ENCODE measurements at regions not wholly inside any gene's neighbourhood (a gene's known extent, or its start where the extent isn't known, plus 50 kb on each side); places are given as distances from the start of the nearest gene placed in this dataset.

DNA sequence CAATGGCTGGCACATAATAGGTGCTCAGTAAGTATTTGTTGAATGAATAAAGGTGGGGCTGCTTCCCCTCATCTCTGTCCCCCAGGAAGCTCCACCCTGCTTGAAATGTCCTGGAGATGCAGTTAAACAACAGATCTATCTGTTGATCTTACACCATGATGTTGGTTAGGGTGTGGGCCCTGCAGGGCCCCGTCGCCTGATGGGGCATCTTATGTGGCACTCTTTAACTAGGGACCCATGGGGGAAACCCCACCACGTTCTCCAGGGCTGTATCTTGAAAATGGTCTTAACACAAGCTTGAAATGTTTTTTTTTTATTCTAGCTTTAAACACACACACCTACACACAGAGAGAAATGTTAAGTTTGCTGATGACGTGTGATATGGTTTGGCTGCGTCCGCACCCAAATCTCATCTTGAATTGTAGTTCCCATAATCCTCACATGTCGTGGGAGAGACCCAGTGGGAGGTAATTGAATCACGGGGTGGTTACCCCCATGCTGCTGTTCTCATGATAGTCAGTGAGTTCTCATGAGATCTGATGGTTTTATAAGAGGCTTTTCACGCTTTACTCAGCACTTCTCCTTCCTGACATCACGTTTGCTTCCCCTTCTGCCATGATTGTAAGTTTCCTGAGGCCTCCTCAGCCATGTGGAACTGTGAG is 741.7 kb downstream of the VRK1 start:
- Histone ChIP-seq H3K9me3 (ENCODE audit: low read depth) (no peaks in the 10 kb centered on the region), H3F3A (ENCODE audit: insufficient read depth) (no peaks in the 10 kb centered on the region), H3K36me3 (ENCODE audit: low read depth) (no peaks in the 10 kb centered on the region), H3K4me3 (no peak overlapping the region), H2AFZ (no peak overlapping the region), H3K9me2 (ENCODE audit: insufficient read depth) (no peaks in the 10 kb centered on the region), H3K4me2 (ENCODE audit: unreplicated experiment) (no peak overlapping the region), H3K4me1 (ENCODE audit: insufficient read depth) (no peaks in the 10 kb centered on the region), H3K9ac (no peak overlapping the region), H3K79me2 (ENCODE audit: insufficient read depth) (no peaks in the 10 kb centered on the region), H3K27ac (no peak overlapping the region), H3K27me3 (replicated peaks; ENCODE audit: insufficient read depth) (no peaks in the 10 kb centered on the region), H4K20me1 (ENCODE audit: insufficient read depth) (no peaks in the 10 kb centered on the region)
- DNase-seq: no peak
- in situ Hi-C loops (cut with MboI): no loop called here
- TF ChIP-seq EZH2 (IDR thresholded peaks at IDR 0.05; ENCODE audit: insufficient read depth, poor library complexity, severe bottlenecking) (no peak), EZH2phosphoT487 (IDR thresholded peaks at IDR 0.05; ENCODE audit: insufficient read depth, low read depth) (no peak)
- 33 to 44% methylated on average over 10 of the region's 10 CpGs for WGBS, 2 experiments (ENCODE audit: low coverage in 1 of 2, low lambda C conversion rate in 2 of 2, missing lambda C conversion rate in 2 of 2)

GRCh38 chr14:97539411-97539795 is 742.2 kb downstream of the VRK1 start:
- in situ Hi-C loops (cut with MboI): no loop called here
- H3K9me2 ChIP-seq (ENCODE audit: insufficient read depth): no peaks in the 10 kb centered on the region
- 4% methylated on average over 5 of the region's 5 CpGs for WGBS, 2 experiments (ENCODE audit: low coverage in 1 of 2, low lambda C conversion rate in 2 of 2, missing lambda C conversion rate in 2 of 2)
- H4K20me1 ChIP-seq (ENCODE audit: insufficient read depth): no peaks in the 10 kb centered on the region
- H3K9me3 ChIP-seq (ENCODE audit: low read depth): no peaks in the 10 kb centered on the region
- H3K27ac ChIP-seq: no peak overlapping the region
- no peak overlapping the region for H2AFZ ChIP-seq
- H3K4me1 ChIP-seq (ENCODE audit: insufficient read depth): no peaks in the 10 kb centered on the region
- no peaks in the 10 kb centered on the region for H3K36me3 ChIP-seq (ENCODE audit: low read depth)
- no peak for DNase-seq
- H3K4me2 ChIP-seq (ENCODE audit: unreplicated experiment): no peak overlapping the region
- no peak overlapping the region for H3K9ac ChIP-seq
- no peaks in the 10 kb centered on the region for H3F3A ChIP-seq (ENCODE audit: insufficient read depth)
- TF ChIP-seq EZH2 (IDR thresholded peaks at IDR 0.05; ENCODE audit: insufficient read depth, poor library complexity, severe bottlenecking) (no peak), EZH2phosphoT487 (IDR thresholded peaks at IDR 0.05; ENCODE audit: insufficient read depth, low read depth) (no peak)
- no peak overlapping the region for H3K4me3 ChIP-seq
- no peaks in the 10 kb centered on the region for H3K27me3 ChIP-seq (replicated peaks; ENCODE audit: insufficient read depth)
- H3K79me2 ChIP-seq (ENCODE audit: insufficient read depth): no peaks in the 10 kb centered on the region

DNA sequence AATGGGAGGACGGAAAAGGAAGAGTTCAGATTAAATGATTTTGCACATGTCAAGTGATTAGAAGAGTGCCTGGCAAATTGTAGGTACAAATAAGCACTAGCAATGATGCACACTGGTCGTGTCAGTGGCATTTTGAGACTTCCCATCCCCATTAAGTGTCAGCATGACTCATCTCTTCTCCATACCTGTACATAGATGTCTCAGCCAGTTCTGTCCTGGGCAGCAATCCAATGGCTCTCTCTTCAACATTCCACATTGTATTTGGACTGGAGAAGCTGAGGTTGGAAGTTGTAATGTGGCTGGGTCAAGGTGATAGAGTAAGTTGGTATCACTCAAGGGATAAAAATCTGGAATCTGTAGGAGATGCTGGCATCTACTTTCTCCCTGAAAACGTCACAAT is 742.7 kb downstream of the VRK1 start:
- in situ Hi-C loops (cut with MboI): no loop called here
- Histone ChIP-seq H3K9me2 (ENCODE audit: insufficient read depth) (no peaks in the 10 kb centered on the region), H3K9me3 (ENCODE audit: low read depth) (no peaks in the 10 kb centered on the region), H4K20me1 (ENCODE audit: insufficient read depth) (no peaks in the 10 kb centered on the region), H3K9ac (no peak overlapping the region), H2AFZ (no peak overlapping the region), H3K4me3 (no peak overlapping the region), H3F3A (ENCODE audit: insufficient read depth) (no peaks in the 10 kb centered on the region), H3K4me1 (ENCODE audit: insufficient read depth) (no peaks in the 10 kb centered on the region), H3K4me2 (ENCODE audit: unreplicated experiment) (no peak overlapping the region), H3K36me3 (ENCODE audit: low read depth) (no peaks in the 10 kb centered on the region), H3K27ac (no peak overlapping the region), H3K27me3 (replicated peaks; ENCODE audit: insufficient read depth) (no peaks in the 10 kb centered on the region), H3K79me2 (ENCODE audit: insufficient read depth) (no peaks in the 10 kb centered on the region)
- DNase-seq: no peak
- 15 to 17% methylated on average over 3 of the region's 3 CpGs for WGBS, 2 experiments (ENCODE audit: low coverage in 1 of 2, low lambda C conversion rate in 2 of 2, missing lambda C conversion rate in 2 of 2)
- TF ChIP-seq EZH2phosphoT487 (IDR thresholded peaks at IDR 0.05; ENCODE audit: insufficient read depth, low read depth): no peak
- no peak for TF ChIP-seq EZH2 (IDR thresholded peaks at IDR 0.05; ENCODE audit: insufficient read depth, poor library complexity, severe bottlenecking)

DNA sequence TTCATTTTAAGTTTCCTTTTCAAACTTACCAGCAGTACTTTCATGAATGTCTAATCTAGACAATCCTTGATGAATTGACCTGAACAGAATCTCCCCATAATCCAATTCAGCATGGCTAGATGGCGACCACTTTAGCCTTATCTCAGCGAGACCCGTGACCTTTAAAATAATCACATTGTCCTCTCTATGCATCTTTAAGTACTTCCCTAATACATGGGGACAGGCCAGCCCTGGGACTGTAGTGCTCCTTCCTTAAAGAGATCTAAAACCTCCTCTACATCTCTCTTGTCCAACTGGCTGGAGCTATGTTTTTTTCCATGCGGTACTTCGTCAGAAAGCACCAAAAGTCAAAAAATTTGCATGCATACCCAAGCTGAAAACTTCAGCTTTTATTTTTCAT is 746.0 kb downstream of the VRK1 start:
- no peaks in the 10 kb centered on the region for H3K27me3 ChIP-seq (replicated peaks; ENCODE audit: insufficient read depth)
- H2AFZ ChIP-seq: no peak overlapping the region
- no peaks in the 10 kb centered on the region for H3K4me1 ChIP-seq (ENCODE audit: insufficient read depth)
- no peaks in the 10 kb centered on the region for H3K9me3 ChIP-seq (ENCODE audit: low read depth)
- no peak overlapping the region for H3K9ac ChIP-seq
- no peaks in the 10 kb centered on the region for H3F3A ChIP-seq (ENCODE audit: insufficient read depth)
- 49 to 50% methylated on average over 5 of the region's 5 CpGs for WGBS, 2 experiments (ENCODE audit: low coverage in 1 of 2, low lambda C conversion rate in 2 of 2, missing lambda C conversion rate in 2 of 2)
- H3K79me2 ChIP-seq (ENCODE audit: insufficient read depth): no peaks in the 10 kb centered on the region
- H3K36me3 ChIP-seq (ENCODE audit: low read depth): no peaks in the 10 kb centered on the region
- DNase-seq: no peak
- no peak overlapping the region for H3K4me2 ChIP-seq (ENCODE audit: unreplicated experiment)
- TF ChIP-seq EZH2 (IDR thresholded peaks at IDR 0.05; ENCODE audit: insufficient read depth, poor library complexity, severe bottlenecking): no peak
- no peak for TF ChIP-seq EZH2phosphoT487 (IDR thresholded peaks at IDR 0.05; ENCODE audit: insufficient read depth, low read depth)
- H4K20me1 ChIP-seq (ENCODE audit: insufficient read depth): no peaks in the 10 kb centered on the region
- no peak overlapping the region for H3K27ac ChIP-seq
- no peaks in the 10 kb centered on the region for H3K9me2 ChIP-seq (ENCODE audit: insufficient read depth)
- no peak overlapping the region for H3K4me3 ChIP-seq
- in situ Hi-C loops (cut with MboI): no loop called here

DNA sequence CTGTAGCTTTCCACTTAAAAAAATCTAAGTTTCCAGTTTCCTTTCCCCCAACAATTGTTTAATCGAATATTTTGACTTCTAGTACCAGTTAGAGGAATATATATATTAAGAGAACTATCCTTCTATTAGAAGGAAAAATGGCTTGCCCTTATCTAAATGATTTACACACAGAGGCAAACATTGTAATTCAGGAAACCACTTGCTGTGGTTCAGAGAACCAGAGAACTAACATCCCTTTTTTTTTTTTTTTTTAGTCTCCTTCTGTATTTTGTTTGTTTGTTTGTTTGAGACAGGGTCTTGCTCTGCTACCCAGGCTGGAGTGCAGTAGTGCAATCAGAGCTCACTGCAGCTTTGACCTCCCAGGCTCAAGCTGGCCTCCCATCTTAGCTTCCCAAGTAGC is 746.6 kb downstream of the VRK1 start:
- Histone ChIP-seq H3K4me2 (ENCODE audit: unreplicated experiment) (no peak overlapping the region), H3K9me2 (ENCODE audit: insufficient read depth) (no peaks in the 10 kb centered on the region), H4K20me1 (ENCODE audit: insufficient read depth) (no peaks in the 10 kb centered on the region), H3K4me1 (ENCODE audit: insufficient read depth) (no peaks in the 10 kb centered on the region), H3K27me3 (replicated peaks; ENCODE audit: insufficient read depth) (no peaks in the 10 kb centered on the region), H3K4me3 (no peak overlapping the region), H3K9ac (no peak overlapping the region), H3K9me3 (ENCODE audit: low read depth) (no peaks in the 10 kb centered on the region), H3F3A (ENCODE audit: insufficient read depth) (no peaks in the 10 kb centered on the region), H2AFZ (no peak overlapping the region), H3K36me3 (ENCODE audit: low read depth) (no peaks in the 10 kb centered on the region), H3K27ac (no peak overlapping the region), H3K79me2 (ENCODE audit: insufficient read depth) (no peaks in the 10 kb centered on the region)
- no peak for TF ChIP-seq EZH2 (IDR thresholded peaks at IDR 0.05; ENCODE audit: insufficient read depth, poor library complexity, severe bottlenecking)
- no peak for TF ChIP-seq EZH2phosphoT487 (IDR thresholded peaks at IDR 0.05; ENCODE audit: insufficient read depth, low read depth)
- in situ Hi-C loops (cut with MboI): no loop called here
- WGBS, 2 experiments (ENCODE audit: low coverage in 1 of 2, low lambda C conversion rate in 2 of 2, missing lambda C conversion rate in 2 of 2): 8 to 9% methylated on average over 1 of the region's 1 CpG
- no peak for DNase-seq

All from GM23248 (cell line).